Panc1 (cell line): ENCODE measurements at regions not wholly inside any gene's neighbourhood (a gene's known extent, or its start where the extent isn't known, plus 50 kb on each side); places are given as distances from the start of the nearest gene placed in this dataset.

ENCODE experiments used
- ATAC-seq: fragments of 200-7000 bp; cut with Tn5 transposase; 2 replicates; pipeline ENCODE4 v1.9.1; 2020; ENCODE audit warnings: mild to moderate bottlenecking, moderate library complexity
- BruUV-seq: library from RNA; stranded (reverse); fragments of 400-500 nt; replicated peaks from 2 replicates; lab custom pipeline; 2021; lab: Mats Ljungman, UMichigan
- CTCF ChIA-PET: fragments of 300-600 bp; sonication (Branson Sonifier 250); formaldehyde crosslinking; loops from one replicate; lab custom pipeline; 2022; ENCODE audit warnings: antibody characterized with exemption; lab: Charles Lee
- POLR2A ChIA-PET: fragments of 300-600 bp; sonication (Branson Sonifier 250); formaldehyde crosslinking; loops from one replicate; lab custom pipeline; 2022; ENCODE audit warnings: antibody characterized with exemption; lab: Charles Lee
- DNase-seq: peaks from one replicate; pipeline ENCODE4 v3.0.0-alpha.2; 2010; ENCODE audit warnings: low read depth, low spot score
- H3K27ac ChIP-seq: 2 replicates; pipeline ENCODE4 v1.5.1; 2011; ENCODE audit warnings: mild to moderate bottlenecking, low read length, inconsistent platforms
- H3K27me3 ChIP-seq: fragments of 200-500 bp; sonication (Bioruptor generic); 2 replicates; pipeline ENCODE4 v1.6.0; 2014; ENCODE audit warnings: low read length, inconsistent platforms; ENCODE audit not compliant: control insufficient read depth, insufficient read depth
- H3K36me3 ChIP-seq: fragments of 200-500 bp; sonication (Bioruptor generic); 2 replicates; pipeline ENCODE4 v1.5.1; 2014; ENCODE audit warnings: inconsistent platforms, mild to moderate bottlenecking, low read length, moderate library complexity; ENCODE audit not compliant: control insufficient read depth, insufficient read depth
- H3K4me1 ChIP-seq: 2 replicates; pipeline ENCODE4 v1.5.1; 2011; ENCODE audit warnings: inconsistent platforms, mild to moderate bottlenecking, low read length, moderate library complexity; ENCODE audit not compliant: control insufficient read depth, insufficient read depth
- H3K4me3 ChIP-seq, 2 experiments: 2 replicates each; pipeline ENCODE4 v1.5.1; 2011 to 2012; ENCODE audit warnings: low read depth in 2 of 2, low read length in 2 of 2, mild to moderate bottlenecking in 2 of 2, inconsistent platforms in 1 of 2, moderate library complexity in 1 of 2
- H3K9me3 ChIP-seq: fragments of 200-500 bp; sonication (Bioruptor generic); 2 replicates; pipeline ENCODE4 v1.5.1; 2014; ENCODE audit warnings: low read depth, mild to moderate bottlenecking, inconsistent platforms, low read length, moderate library complexity; ENCODE audit not compliant: control insufficient read depth, insufficient read depth
- CTCF ChIP-seq: fragments of 450-650 bp; IDR thresholded peaks from 2 replicates; pipeline ENCODE4 v1.5.1; 2017; ENCODE audit warnings: mild to moderate bottlenecking
- POLR2AphosphoS5 ChIP-seq: IDR thresholded peaks from 2 replicates; pipeline ENCODE4 v1.6.1; 2012; ENCODE audit warnings: mild to moderate bottlenecking, low read depth, low read length, moderate library complexity
- REST ChIP-seq, 2 experiments: IDR thresholded peaks; 2 replicates each; pipeline ENCODE4 v1.6.1; 2011 to 2012; ENCODE audit warnings: low read depth in 2 of 2, control low read depth in 1 of 2, low read length in 1 of 2, mild to moderate bottlenecking in 1 of 2, moderate library complexity in 1 of 2; ENCODE audit not compliant: insufficient read depth in 1 of 2
- SIN3A ChIP-seq: IDR thresholded peaks from 2 replicates; pipeline ENCODE4 v1.6.1; 2012; ENCODE audit warnings: low read depth, mild to moderate bottlenecking, low read length, moderate library complexity, borderline replicate concordance; ENCODE audit not compliant: insufficient read depth
- TCF7L2 ChIP-seq: IDR thresholded peaks from 2 replicates; pipeline ENCODE4 v1.6.1; 2011; ENCODE audit warnings: mild to moderate bottlenecking, low read depth, low read length, inconsistent platforms
- in situ Hi-C: cut with HindIII; loops from 2 replicates; pipeline ENCODE4 v1.10.0; 2016; ENCODE audit warnings: low sequenced_read_pairs, low pct_unique_long_range_greater_than_20kb
- intact Hi-C: fragments of 100-400 bp; cut with micrococcal nuclease; formaldehyde crosslinking; loops from one replicate; pipeline ENCODE4 v1.10.0; 2022; ENCODE audit not compliant: unreplicated experiment

- no peaks in the 10 kb centered on the region for H3K9me3 ChIP-seq
- no peak overlapping the region for H3K27ac ChIP-seq
- CTCF ChIA-PET, result no interaction called here
- H3K36me3 ChIP-seq, result no peaks in the 10 kb centered on the region
- intact Hi-C loops, result no loop called here
- no TSS peak for BruUV-seq
- TF ChIP-seq POLR2AphosphoS5, result no peak
- TF ChIP-seq CTCF, result no peak
- TF ChIP-seq TCF7L2, result no peak
- TF ChIP-seq REST (IDR thresholded peaks at IDR 0.05; ENCODE audit: insufficient read depth in 1 of 2, low read depth in 2 of 2, low read length in 1 of 2), result no peak
- TF ChIP-seq SIN3A, result no peak
- in situ Hi-C loops, result no loop called here
- ATAC-seq (no peak), DNase-seq (no peak)
- H3K27me3 ChIP-seq, result no peaks in the 10 kb centered on the region
- H3K4me1 ChIP-seq, result no peaks in the 10 kb centered on the region
- H3K4me3 ChIP-seq, result no peak overlapping the region
- POLR2A ChIA-PET, result no interaction called here
These were observed 569.5 kb downstream of the PTPRU start for GRCh38 chr1:29805896-29806160.

GRCh38 chr1:29805122-29805895, 569.0 kb downstream of the PTPRU start:
- DNase-seq, result no peak
- H3K4me3 ChIP-seq, result no peak overlapping the region
- H3K36me3 ChIP-seq, result no peaks in the 10 kb centered on the region
- no peaks in the 10 kb centered on the region for H3K27me3 ChIP-seq
- TF ChIP-seq POLR2AphosphoS5 (no peak), REST (IDR thresholded peaks at IDR 0.05; ENCODE audit: insufficient read depth in 1 of 2, low read depth in 2 of 2, low read length in 1 of 2) (no peak), TCF7L2 (no peak), CTCF (no peak), SIN3A (no peak)
- no peaks in the 10 kb centered on the region for H3K9me3 ChIP-seq
- POLR2A ChIA-PET, result no interaction called here
- intact Hi-C loops (no loop called here), in situ Hi-C loops (no loop called here)
- CTCF ChIA-PET, result no interaction called here
- ATAC-seq, result no peak
- H3K27ac ChIP-seq, result no peak overlapping the region
- BruUV-seq, result no TSS peak
- no peaks in the 10 kb centered on the region for H3K4me1 ChIP-seq
